Panc1 (cell line): ENCODE measurements at regions not wholly inside any gene's neighbourhood (a gene's known extent, or its start where the extent isn't known, plus 50 kb on each side); places are given as distances from the start of the nearest gene placed in this dataset.

Source experiments
- CTCF ChIP-seq: fragments of 450-650 bp; IDR thresholded peaks from 2 replicates; pipeline ENCODE4 v1.5.1; 2017; ENCODE audit warnings: mild to moderate bottlenecking
- POLR2AphosphoS5 ChIP-seq: IDR thresholded peaks from 2 replicates; pipeline ENCODE4 v1.6.1; 2012; ENCODE audit warnings: mild to moderate bottlenecking, low read depth, low read length, moderate library complexity
- REST ChIP-seq, 2 experiments: IDR thresholded peaks; 2 replicates each; pipeline ENCODE4 v1.6.1; 2011 to 2012; ENCODE audit warnings: low read depth in 2 of 2, control low read depth in 1 of 2, low read length in 1 of 2, mild to moderate bottlenecking in 1 of 2, moderate library complexity in 1 of 2; ENCODE audit not compliant: insufficient read depth in 1 of 2
- SIN3A ChIP-seq: IDR thresholded peaks from 2 replicates; pipeline ENCODE4 v1.6.1; 2012; ENCODE audit warnings: low read depth, mild to moderate bottlenecking, low read length, moderate library complexity, borderline replicate concordance; ENCODE audit not compliant: insufficient read depth

- no peak for TF ChIP-seq CTCF
- TF ChIP-seq POLR2AphosphoS5, result no peak
- TF ChIP-seq REST (IDR thresholded peaks at IDR 0.05; ENCODE audit: insufficient read depth in 1 of 2, low read depth in 2 of 2, low read length in 1 of 2), result no peak
- TF ChIP-seq SIN3A, result no peak
Observed at GRCh38 chr15:92817339-92817886, 82.7 kb upstream of the CHD2 start.
